ENCODE measurements at regions not wholly inside any gene's neighbourhood (a gene's known extent, or its start where the extent isn't known, plus 50 kb on each side); places are given as distances from the start of the nearest gene placed in this dataset.

- TF ChIP-seq CTCF (IDR thresholded peaks at IDR 0.05): no peak
- TF ChIP-seq POLR2AphosphoS5 (IDR thresholded peaks at IDR 0.05): no peak
- TF ChIP-seq POLR2A (IDR thresholded peaks at IDR 0.05): no peak
These were observed 1231.3 kb upstream of the CDH18 start for GRCh38 chr5:21219251-21219650.

Data from transverse colon (tissue), 4 donors.